ENCODE measurements at regions not wholly inside any gene's neighbourhood (a gene's known extent, or its start where the extent isn't known, plus 50 kb on each side); places are given as distances from the start of the nearest gene placed in this dataset.
"Not testable (repeated sequence)": the region's sequence is repeated elsewhere in the genome, so short reads cannot be mapped to it uniquely, and the experiment has no call there.

DNA sequence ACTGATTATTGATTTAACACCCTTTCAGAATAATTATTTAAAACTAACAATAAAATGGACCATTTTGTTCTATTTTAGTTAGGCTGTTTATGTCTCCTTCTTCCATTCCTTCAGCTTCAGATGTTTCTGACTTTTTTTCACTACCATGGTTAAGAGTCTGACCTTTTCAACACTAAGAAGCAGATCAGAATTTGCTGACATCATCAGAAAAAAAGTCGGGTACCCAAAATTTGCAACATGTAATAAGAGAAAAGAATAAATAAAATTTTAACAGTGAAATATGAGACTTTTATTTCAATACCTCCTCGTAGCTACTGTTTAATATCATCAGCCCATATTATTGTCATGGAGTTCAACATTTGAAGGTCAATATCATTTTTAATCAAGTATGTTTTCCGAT lies 1158.3 kb downstream of the RPIA start:
- in situ Hi-C loops (cut with MboI; ENCODE audit: low pct_unique_long_range_greater_than_20kb, low sequenced_read_pairs, unreplicated experiment): loop anchor here (10.0 kb wide), 1 partner anchor 1025 kb away; no protein-coding TSS in a partner anchor
- TF ChIP-seq, protein P1, sequence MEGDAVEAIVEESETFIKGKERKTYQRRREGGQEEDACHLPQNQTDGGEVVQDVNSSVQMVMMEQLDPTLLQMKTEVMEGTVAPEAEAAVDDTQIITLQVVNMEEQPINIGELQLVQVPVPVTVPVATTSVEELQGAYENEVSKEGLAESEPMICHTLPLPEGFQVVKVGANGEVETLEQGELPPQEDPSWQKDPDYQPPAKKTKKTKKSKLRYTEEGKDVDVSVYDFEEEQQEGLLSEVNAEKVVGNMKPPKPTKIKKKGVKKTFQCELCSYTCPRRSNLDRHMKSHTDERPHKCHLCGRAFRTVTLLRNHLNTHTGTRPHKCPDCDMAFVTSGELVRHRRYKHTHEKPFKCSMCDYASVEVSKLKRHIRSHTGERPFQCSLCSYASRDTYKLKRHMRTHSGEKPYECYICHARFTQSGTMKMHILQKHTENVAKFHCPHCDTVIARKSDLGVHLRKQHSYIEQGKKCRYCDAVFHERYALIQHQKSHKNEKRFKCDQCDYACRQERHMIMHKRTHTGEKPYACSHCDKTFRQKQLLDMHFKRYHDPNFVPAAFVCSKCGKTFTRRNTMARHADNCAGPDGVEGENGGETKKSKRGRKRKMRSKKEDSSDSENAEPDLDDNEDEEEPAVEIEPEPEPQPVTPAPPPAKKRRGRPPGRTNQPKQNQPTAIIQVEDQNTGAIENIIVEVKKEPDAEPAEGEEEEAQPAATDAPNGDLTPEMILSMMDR (IDR thresholded peaks at IDR 0.05; ENCODE audit: extremely low read depth, insufficient read depth, missing control alignments): no peak
- no peak for DNase-seq (ENCODE audit: low spot score)

DNA sequence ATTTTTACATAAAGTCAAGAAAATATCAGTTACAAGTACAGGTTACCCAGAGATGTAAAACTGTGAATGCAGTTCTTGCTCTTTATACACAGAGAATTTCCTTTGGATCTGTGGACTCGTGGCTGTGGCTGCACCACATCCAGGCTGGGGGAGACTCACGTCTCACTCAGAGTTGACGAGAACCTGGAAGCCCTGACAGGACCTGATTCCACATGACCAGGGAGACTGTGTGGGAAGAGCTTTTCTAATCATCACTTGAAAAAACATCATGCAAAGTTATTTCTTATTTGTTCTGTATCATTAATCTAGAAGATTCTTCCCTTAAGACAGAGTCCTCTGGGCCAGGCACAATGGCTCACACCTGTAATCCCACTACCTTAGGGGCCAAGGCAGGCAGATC lies 1159.0 kb downstream of the RPIA start:
- in situ Hi-C loops (cut with MboI; ENCODE audit: low pct_unique_long_range_greater_than_20kb, low sequenced_read_pairs, unreplicated experiment): no loop called here
- DNase-seq (ENCODE audit: low spot score): peak; percentile 0
- TF ChIP-seq, protein P1 (IDR thresholded peaks at IDR 0.05; ENCODE audit: extremely low read depth, insufficient read depth, missing control alignments): no peak

DNA sequence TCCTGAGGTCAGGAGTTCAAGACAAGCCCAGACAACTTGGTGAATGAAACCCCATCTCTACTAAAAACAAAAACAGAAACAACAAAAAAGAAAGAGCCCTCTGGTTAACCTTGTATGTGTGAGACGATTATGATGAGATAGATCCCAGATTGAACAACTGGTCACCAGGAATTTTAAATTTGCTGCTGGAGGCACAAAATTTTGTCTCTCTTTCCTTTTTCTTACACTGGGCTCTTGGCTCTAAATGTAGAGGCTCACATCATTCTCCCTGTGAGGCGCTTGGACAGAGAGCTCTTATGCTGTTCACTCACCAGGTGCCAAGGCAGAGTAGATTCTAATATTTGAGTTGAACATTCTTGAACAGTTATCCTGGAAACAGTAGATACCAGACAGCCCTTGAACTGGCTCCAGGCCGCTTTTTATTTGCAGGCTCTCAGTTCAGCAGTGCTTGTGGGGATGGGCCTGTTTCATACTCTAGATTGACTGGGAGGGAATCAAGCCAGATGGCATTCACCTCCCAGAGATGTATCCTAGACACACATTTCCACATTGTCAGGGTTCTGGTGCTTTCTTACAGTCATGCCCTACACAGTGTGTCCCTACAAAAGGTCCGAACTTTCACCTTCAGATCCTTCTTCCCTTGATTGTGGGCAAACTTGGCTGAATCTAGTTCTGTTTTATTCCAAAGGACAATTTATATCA lies 1159.6 kb downstream of the RPIA start:
- peak; percentile 2 for DNase-seq (ENCODE audit: low spot score)
- TF ChIP-seq, protein P1 (IDR thresholded peaks at IDR 0.05; ENCODE audit: extremely low read depth, insufficient read depth, missing control alignments): no peak
- in situ Hi-C loops (cut with MboI; ENCODE audit: low pct_unique_long_range_greater_than_20kb, low sequenced_read_pairs, unreplicated experiment): no loop called here

DNA sequence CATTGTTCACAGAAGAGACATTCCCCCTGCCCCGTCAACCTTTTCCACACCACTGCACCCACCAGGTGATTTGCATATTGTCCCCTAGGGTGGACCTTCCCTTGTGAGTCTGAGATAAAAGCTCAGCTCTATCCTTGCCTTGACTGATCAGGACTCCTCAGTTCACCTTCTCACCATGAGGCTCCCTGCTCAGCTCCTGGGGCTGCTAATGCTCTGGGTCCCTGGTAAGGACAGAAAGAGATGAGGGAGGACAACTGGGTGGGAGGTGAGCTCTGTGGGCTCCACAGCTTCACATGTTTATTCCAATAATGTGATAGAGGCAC lies 1160.1 kb downstream of the RPIA start:
- TF ChIP-seq, protein P1 (IDR thresholded peaks at IDR 0.05; ENCODE audit: extremely low read depth, insufficient read depth, missing control alignments): no peak
- no peak for DNase-seq (ENCODE audit: low spot score)
- in situ Hi-C loops (cut with MboI; ENCODE audit: low pct_unique_long_range_greater_than_20kb, low sequenced_read_pairs, unreplicated experiment): no loop called here

DNA sequence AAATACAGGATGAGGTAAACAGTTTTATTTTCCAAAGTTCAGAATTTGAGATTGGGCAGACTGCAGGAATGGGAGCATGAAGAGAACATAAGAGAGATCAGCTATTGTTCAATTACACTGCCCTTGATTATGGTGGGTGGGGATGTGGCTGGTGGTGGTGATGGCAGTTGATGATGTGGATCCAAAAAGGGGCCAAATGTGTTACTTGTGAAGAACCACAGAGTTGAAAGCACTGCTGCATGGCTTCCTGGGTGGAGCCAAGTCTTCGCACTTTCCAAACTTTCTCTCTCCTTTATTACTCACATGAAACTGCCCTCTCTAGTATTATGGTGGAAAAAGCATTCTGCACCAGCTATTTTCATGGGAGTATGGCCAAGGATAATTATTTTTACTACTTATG lies 1162.0 kb downstream of the RPIA start:
- in situ Hi-C loops (cut with MboI; ENCODE audit: low pct_unique_long_range_greater_than_20kb, low sequenced_read_pairs, unreplicated experiment); DNase-seq (ENCODE audit: low spot score): not testable (repeated sequence)

DNA sequence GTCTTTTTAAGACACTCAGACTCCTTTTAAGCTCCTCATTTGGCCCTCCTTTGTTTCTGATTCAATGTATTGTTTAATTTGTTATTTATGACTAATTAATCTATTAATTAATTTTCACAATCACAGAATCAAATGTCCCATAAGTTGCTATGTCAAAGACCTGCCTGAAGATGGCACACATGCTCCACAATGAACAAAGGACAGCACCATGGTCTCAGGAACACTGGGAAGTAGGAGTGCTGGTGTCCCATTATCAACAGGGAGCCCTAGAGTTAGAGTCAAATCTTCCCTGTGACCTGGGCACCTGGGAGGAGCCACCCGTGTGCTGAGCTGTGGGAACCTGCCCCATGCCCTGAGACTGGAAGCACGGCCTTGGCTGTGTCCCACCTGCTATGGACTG lies 1164.3 kb downstream of the RPIA start:
- in situ Hi-C loops (cut with MboI; ENCODE audit: low pct_unique_long_range_greater_than_20kb, low sequenced_read_pairs, unreplicated experiment); DNase-seq (ENCODE audit: low spot score): not testable (repeated sequence)
- TF ChIP-seq, protein P1 (IDR thresholded peaks at IDR 0.05; ENCODE audit: extremely low read depth, insufficient read depth, missing control alignments): peak; percentile 16

DNA sequence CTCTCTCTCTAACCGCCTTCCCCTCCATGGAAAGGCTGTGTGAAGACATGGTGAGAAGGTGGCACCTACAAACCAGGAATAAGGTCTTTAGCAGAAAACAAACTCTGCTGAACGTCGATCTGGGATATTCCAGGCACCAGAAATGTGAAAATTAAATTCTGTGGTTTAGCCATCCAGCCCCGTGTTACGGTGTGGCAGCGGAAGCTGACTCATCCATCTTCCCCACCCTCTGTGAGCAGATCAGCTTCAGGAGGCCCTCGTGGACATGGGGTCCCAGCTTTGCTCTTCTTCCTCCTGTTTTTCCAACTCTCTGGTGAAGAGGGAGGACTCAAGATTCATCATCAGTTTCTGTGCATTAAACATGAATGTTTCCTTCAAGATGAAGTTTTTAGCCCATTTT lies 1164.8 kb downstream of the RPIA start:
- DNase-seq (ENCODE audit: low spot score); in situ Hi-C loops (cut with MboI; ENCODE audit: low pct_unique_long_range_greater_than_20kb, low sequenced_read_pairs, unreplicated experiment): not testable (repeated sequence)

DNA sequence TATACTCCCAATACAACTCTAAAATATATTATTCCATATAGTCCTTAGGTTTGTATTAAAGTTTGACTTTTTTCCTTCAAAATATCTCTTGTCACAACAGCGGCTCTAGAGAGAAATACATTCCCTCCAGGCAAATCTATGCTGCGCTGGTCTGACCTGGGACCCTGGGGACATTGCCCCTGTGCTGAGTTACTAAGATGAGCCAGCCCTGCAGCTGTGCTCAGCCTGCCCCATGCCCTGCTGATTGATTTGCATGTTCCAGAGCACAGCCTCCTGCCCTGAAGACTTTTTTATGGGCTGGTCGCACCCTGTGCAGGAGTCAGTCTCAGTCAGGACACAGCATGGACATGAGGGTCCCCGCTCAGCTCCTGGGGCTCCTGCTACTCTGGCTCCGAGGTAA lies 1170.7 kb downstream of the RPIA start:
- DNase-seq (ENCODE audit: low spot score); in situ Hi-C loops (cut with MboI; ENCODE audit: low pct_unique_long_range_greater_than_20kb, low sequenced_read_pairs, unreplicated experiment): not testable (repeated sequence)

DNA sequence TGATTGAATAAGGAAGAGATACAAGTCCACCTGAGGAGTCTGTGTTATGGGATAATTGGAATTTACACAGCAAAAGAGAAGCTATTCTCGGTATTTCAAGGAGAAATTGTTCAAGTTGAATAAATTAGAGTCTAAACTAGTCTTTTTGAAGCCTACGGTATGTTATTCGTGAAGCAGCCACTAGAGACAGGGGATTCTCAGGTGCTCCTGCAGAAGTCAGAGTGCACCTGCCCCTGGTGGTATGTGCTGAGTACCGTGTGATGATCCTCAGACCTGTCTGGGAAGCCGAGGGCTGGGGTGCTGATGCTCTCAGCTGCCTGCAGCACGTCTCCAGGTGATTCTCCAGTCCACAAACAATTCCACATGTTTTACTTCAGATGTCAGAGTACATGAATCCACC lies 1171.7 kb downstream of the RPIA start:
- DNase-seq (ENCODE audit: low spot score); in situ Hi-C loops (cut with MboI; ENCODE audit: low pct_unique_long_range_greater_than_20kb, low sequenced_read_pairs, unreplicated experiment): not testable (repeated sequence)

DNA sequence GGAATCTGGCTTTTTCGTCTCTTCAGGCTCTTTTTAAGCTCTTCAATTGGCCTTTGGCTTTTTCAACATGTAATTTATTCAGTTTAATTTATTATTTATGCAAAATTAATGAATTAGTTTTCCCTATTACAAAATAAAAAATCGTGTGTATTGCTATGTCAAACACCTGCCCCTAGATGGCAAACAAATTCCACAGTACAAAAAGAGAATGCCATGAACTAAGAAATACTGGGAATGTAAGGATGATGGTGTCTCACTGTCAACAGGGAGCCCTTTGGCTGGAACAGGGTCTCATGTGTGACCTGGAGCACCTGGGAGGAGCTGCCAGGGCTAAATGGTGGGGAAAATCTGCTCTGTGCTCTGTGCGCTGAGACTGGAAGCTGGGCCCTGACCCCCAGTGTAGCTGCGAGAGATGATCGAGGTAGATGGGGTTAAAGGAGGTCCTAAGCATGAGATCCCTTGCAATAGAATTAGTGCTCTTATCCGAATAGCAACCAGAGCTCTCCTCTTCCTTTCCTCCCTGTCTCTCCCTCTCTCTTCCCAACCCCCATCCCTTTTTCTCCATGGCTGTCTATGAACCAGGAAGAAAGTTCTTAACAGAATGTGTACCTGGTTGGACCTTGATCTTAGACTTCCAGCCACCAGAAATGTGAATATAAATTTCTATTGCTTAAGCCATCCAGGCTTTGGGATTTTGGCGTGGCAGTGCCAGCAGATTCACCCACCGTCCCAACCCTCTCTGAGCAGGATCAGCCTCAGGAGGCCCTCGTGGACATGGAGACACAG lies 1183.5 kb downstream of the RPIA start:
- DNase-seq (ENCODE audit: low spot score); in situ Hi-C loops (cut with MboI; ENCODE audit: low pct_unique_long_range_greater_than_20kb, low sequenced_read_pairs, unreplicated experiment): not testable (repeated sequence)

DNA sequence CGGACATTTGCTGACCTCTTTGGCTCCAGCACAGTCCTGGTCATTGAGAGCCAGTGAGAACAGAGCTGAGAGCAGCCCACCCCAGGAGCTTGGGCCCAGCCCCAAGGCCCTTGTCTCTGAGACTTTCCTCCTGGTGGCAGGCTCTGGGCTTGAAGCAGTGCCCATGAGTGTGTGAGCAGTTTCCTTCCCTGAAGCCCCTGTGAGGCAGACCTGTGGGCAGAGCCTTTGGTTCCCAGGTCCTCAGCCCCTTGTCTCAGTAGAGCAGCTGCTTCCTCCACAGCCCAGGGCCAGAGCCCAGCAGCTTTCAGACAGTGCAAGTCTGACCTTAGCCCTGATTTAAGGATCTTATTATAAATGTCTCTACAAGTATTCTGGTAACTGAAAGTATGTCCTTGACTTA lies 1185.0 kb downstream of the RPIA start:
- in situ Hi-C loops (cut with MboI; ENCODE audit: low pct_unique_long_range_greater_than_20kb, low sequenced_read_pairs, unreplicated experiment); DNase-seq (ENCODE audit: low spot score): not testable (repeated sequence)

DNA sequence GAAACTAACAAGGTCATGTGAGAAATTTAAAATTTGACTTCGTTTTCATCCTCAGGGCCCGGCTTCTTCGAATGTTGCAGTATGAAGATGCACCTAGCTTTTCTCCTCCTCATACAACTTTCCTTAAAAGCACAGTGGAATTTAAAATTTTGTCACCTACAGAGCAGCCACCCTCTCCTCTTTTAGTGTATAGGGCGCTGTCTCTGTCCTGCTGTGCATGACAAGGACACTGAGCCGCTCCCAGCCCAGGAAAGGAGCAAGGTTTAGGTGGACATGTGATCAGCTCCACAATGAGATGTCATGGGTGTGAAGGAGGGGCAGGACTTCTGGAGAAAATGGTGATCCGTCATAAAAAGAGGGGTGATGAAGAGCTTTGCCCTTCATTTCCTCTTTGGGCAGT lies 1185.4 kb downstream of the RPIA start:
- DNase-seq (ENCODE audit: low spot score); in situ Hi-C loops (cut with MboI; ENCODE audit: low pct_unique_long_range_greater_than_20kb, low sequenced_read_pairs, unreplicated experiment): not testable (repeated sequence)
